IMR-90 (cell line): ENCODE measurements at regions not wholly inside any gene's neighbourhood (a gene's known extent, or its start where the extent isn't known, plus 50 kb on each side); places are given as distances from the start of the nearest gene placed in this dataset.

ENCODE experiments used
- ATAC-seq: fragments of 200-7000 bp; cut with Tn5 transposase; 2 replicates; pipeline ENCODE4 v1.9.1; 2020; ENCODE audit warnings: low read depth, mild to moderate bottlenecking, moderate library complexity
- BruUV-seq: library from RNA; stranded (reverse); fragments of 400-500 nt; replicated peaks from 2 replicates; lab custom pipeline; 2021; lab: Mats Ljungman, UMichigan
- CTCF ChIA-PET: fragments of 300-600 bp; formaldehyde crosslinking; extraction: SDS; loops from one replicate; lab custom pipeline; 2021; ENCODE audit warnings: antibody characterized with exemption; lab: Yijun Ruan, JAX
- POLR2A ChIA-PET: fragments of 300-600 bp; sonication (Branson Sonifier 250); formaldehyde crosslinking; loops from one replicate; lab custom pipeline; 2022; ENCODE audit warnings: antibody characterized with exemption; ENCODE audit not compliant: unreplicated experiment; lab: Charles Lee
- DNase-seq: peaks from one replicate; pipeline ENCODE4 v3.0.0; 2013
- H2AFZ ChIP-seq: replicated peaks from 2 replicates; pipeline ENCODE3; 2013; ENCODE audit warnings: low read length, mild to moderate bottlenecking; ENCODE audit not compliant: poor library complexity
- H2AK5ac ChIP-seq: 2 replicates; pipeline ENCODE4 v1.6.1; 2013; ENCODE audit warnings: low read depth, low read length, inconsistent platforms
- H2AK9ac ChIP-seq: replicated peaks from 2 replicates; pipeline ENCODE3; 2013; ENCODE audit warnings: mild to moderate bottlenecking, low read depth, low read length, moderate library complexity; ENCODE audit not compliant: poor library complexity
- H2BK120ac ChIP-seq: 2 replicates; pipeline ENCODE4 v1.6.1; 2013; ENCODE audit warnings: low read depth, low read length, inconsistent platforms
- H2BK15ac ChIP-seq: 3 replicates; pipeline ENCODE4 v1.6.1; 2013; ENCODE audit warnings: low read depth, low read length, inconsistent platforms
- H2BK20ac ChIP-seq: 2 replicates; pipeline ENCODE4 v1.6.1; 2013; ENCODE audit warnings: low read depth, mild to moderate bottlenecking, inconsistent platforms, low read length, moderate library complexity
- H2BK5ac ChIP-seq: 2 replicates; pipeline ENCODE4 v1.6.1; 2013; ENCODE audit warnings: mild to moderate bottlenecking, low read depth, low read length, inconsistent platforms; ENCODE audit not compliant: poor library complexity, severe bottlenecking
- H3K14ac ChIP-seq: replicated peaks from 2 replicates; pipeline ENCODE4 v1.6.1; 2013; ENCODE audit warnings: low read depth, low read length, inconsistent platforms
- H3K18ac ChIP-seq: 2 replicates; pipeline ENCODE4 v1.6.1; 2013; ENCODE audit warnings: low read depth, low read length, control low read depth
- H3K23ac ChIP-seq: 2 replicates; pipeline ENCODE4 v1.6.1; 2013; ENCODE audit warnings: low read depth, low read length, inconsistent platforms
- H3K27ac ChIP-seq: 2 replicates; pipeline ENCODE4 v1.5.1; 2013; ENCODE audit warnings: mild to moderate bottlenecking, control low read depth, low read length; ENCODE audit not compliant: insufficient read depth
- H3K27me3 ChIP-seq: 2 replicates; pipeline ENCODE4 v1.6.1; 2013; ENCODE audit warnings: low read length; ENCODE audit not compliant: control insufficient read depth, insufficient read depth
- H3K36me3 ChIP-seq: 2 replicates; pipeline ENCODE4 v1.6.1; 2013; ENCODE audit warnings: low read length, mixed read lengths; ENCODE audit not compliant: control insufficient read depth, insufficient read depth
- H3K4ac ChIP-seq: 2 replicates; pipeline ENCODE4 v1.6.1; 2013; ENCODE audit warnings: low read depth, low read length, inconsistent platforms
- H3K4me1 ChIP-seq: 2 replicates; pipeline ENCODE4 v1.6.1; 2013; ENCODE audit warnings: low read length, mixed read lengths; ENCODE audit not compliant: control insufficient read depth, insufficient read depth
- H3K4me2 ChIP-seq: 2 replicates; pipeline ENCODE4 v1.6.1; 2013; ENCODE audit warnings: low read depth, mild to moderate bottlenecking, control low read depth, low read length, moderate library complexity
- H3K4me3 ChIP-seq: 2 replicates; pipeline ENCODE4 v1.5.1; 2013; ENCODE audit warnings: low read depth, mild to moderate bottlenecking, control low read depth, low read length, moderate library complexity; ENCODE audit not compliant: insufficient read depth
- H3K56ac ChIP-seq: 2 replicates; pipeline ENCODE4 v1.6.1; 2013; ENCODE audit warnings: low read length, inconsistent platforms; ENCODE audit not compliant: insufficient read depth; ENCODE audit errors: extremely low read depth
- H3K79me1 ChIP-seq, 2 experiments: 2 replicates each; pipeline ENCODE4 v1.6.1; 2013; ENCODE audit warnings: low read length in 2 of 2, inconsistent platforms in 1 of 2, low read depth in 1 of 2
- H3K9ac ChIP-seq: 2 replicates; pipeline ENCODE4 v1.6.1; 2013; ENCODE audit warnings: low read depth, low read length, control low read depth
- H3K9me1 ChIP-seq: 2 replicates; pipeline ENCODE4 v1.6.1; 2013; ENCODE audit warnings: low read length, inconsistent platforms; ENCODE audit not compliant: insufficient read depth
- H3K9me3 ChIP-seq: 2 replicates; pipeline ENCODE4 v1.6.1; 2013; ENCODE audit warnings: low read length; ENCODE audit not compliant: control insufficient read depth, insufficient read depth
- H4K20me1 ChIP-seq: 2 replicates; pipeline ENCODE4 v1.6.1; 2013; ENCODE audit warnings: low read length, inconsistent platforms; ENCODE audit not compliant: insufficient read depth
- H4K5ac ChIP-seq: 2 replicates; pipeline ENCODE4 v1.6.1; 2013; ENCODE audit warnings: mild to moderate bottlenecking, low read depth, low read length, control low read depth
- H4K8ac ChIP-seq, 2 experiments: 2 replicates each; pipeline ENCODE4 v1.6.1; 2013; ENCODE audit warnings: low read depth in 2 of 2, low read length in 2 of 2, control low read depth in 1 of 2, inconsistent platforms in 1 of 2
- H4K91ac ChIP-seq: 2 replicates; pipeline ENCODE4 v1.6.1; 2013; ENCODE audit warnings: low read depth, low read length, inconsistent platforms; ENCODE audit not compliant: insufficient read depth
- CHD1 ChIP-seq: IDR thresholded peaks from 2 replicates; pipeline ENCODE4 v1.6.1; 2012; ENCODE audit warnings: low read depth, low read length, improper control_type of control experiment
- ELK1 ChIP-seq: fragments of 150-350 bp; IDR thresholded peaks from 2 replicates; pipeline ENCODE4 v1.6.1; 2016; ENCODE audit warnings: low read depth, mild to moderate bottlenecking, low read length, moderate library complexity, borderline replicate concordance
- FOS ChIP-seq: fragments of 150-350 bp; IDR thresholded peaks from 2 replicates; pipeline ENCODE4 v1.6.1; 2016; ENCODE audit warnings: low read depth, low read length
- MAZ ChIP-seq: IDR thresholded peaks from 2 replicates; pipeline ENCODE4 v1.6.1; 2012; ENCODE audit warnings: low read depth, mild to moderate bottlenecking, low read length, improper control_type of control experiment, moderate library complexity, borderline replicate concordance
- NFE2L2 ChIP-seq: fragments of 150-350 bp; IDR thresholded peaks from 2 replicates; pipeline ENCODE4 v1.6.1; 2016; ENCODE audit warnings: low read depth, mild to moderate bottlenecking, low read length
- RAD21 ChIP-seq: IDR thresholded peaks from 2 replicates; pipeline ENCODE4 v1.6.1; 2012; ENCODE audit warnings: low read length, improper control_type of control experiment
- RCOR1 ChIP-seq: IDR thresholded peaks from 2 replicates; pipeline ENCODE4 v1.6.1; 2012; ENCODE audit warnings: mild to moderate bottlenecking, low read length, improper control_type of control experiment; ENCODE audit not compliant: insufficient replicate concordance
- RFX5 ChIP-seq: IDR thresholded peaks from 2 replicates; pipeline ENCODE4 v1.8.0; 2012; ENCODE audit warnings: low read depth, mild to moderate bottlenecking, low read length, moderate library complexity
- SMC3 ChIP-seq: fragments of 150-350 bp; IDR thresholded peaks from 2 replicates; pipeline ENCODE4 v1.6.1; 2016; ENCODE audit warnings: low read depth, mild to moderate bottlenecking, antibody characterized with exemption, low read length, moderate library complexity
- WGBS, 2 experiments: methylation state at CpG; one replicate each; pipeline versions ENCODE4 v1.1.5 to v1.1.7; 2013; ENCODE audit warnings: missing lambda C conversion rate in 2 of 2; ENCODE audit not compliant: insufficient read length in 1 of 2; ENCODE audit errors: extremely low coverage in 2 of 2; 5-methylcytosine and 5-hydroxymethylcytosine counted together
- dilution Hi-C: fragments of 300-500 bp; cut with HindIII; formaldehyde crosslinking; loops from one replicate; pipeline ENCODE4 v1.14.3; 2018; ENCODE audit warnings: low sequenced_read_pairs; ENCODE audit not compliant: unreplicated experiment
- in situ Hi-C: fragments of 300-500 bp; cut with MboI; formaldehyde crosslinking; loops from 3 replicates; pipeline ENCODE4 v1.14.3; 2019; ENCODE audit warnings: low sequenced_read_pairs, inconsistent platforms, mixed read lengths
- intact Hi-C: fragments of 100-400 bp; cut with micrococcal nuclease; formaldehyde crosslinking; loops from 2 replicates; pipeline ENCODE4 v1.10.0; 2022

GRCh38 chr2:238502088-238502810 lies 75.5 kb downstream of the ASB1 start:
- Histone ChIP-seq H3K9me1 (peaks cover 5% of the 10 kb centered on the region), H3K14ac (no peak overlapping the region), H2BK5ac (no peak overlapping the region), H3K56ac (no peak overlapping the region), H3K9me3 (no peaks in the 10 kb centered on the region), H4K91ac (no peak overlapping the region), H4K20me1 (peaks cover 5% of the 10 kb centered on the region; the same call in 1 of the 2 replicates), H2BK20ac (no peak overlapping the region), H3K27ac (no peak overlapping the region), H3K79me1 (0 out of 4 replicates have a peak, but pooled peaks cover 0 to 3% of the 10 kb centered on the region in 2 experiments), H3K18ac (no peak overlapping the region), H3K4me2 (no peak overlapping the region), H3K4me3 (no peak overlapping the region), H2BK15ac (no peak overlapping the region), H4K5ac (no peak overlapping the region), H3K9ac (no peak overlapping the region), H2AK9ac (no peak overlapping the region), H2BK120ac (no peak overlapping the region), H4K8ac (no peak overlapping the region), H3K23ac (no peak overlapping the region), H3K27me3 (no peaks in the 10 kb centered on the region; the same call in 1 of the 2 replicates), H3K4me1 (no peaks in the 10 kb centered on the region), H3K36me3 (no peaks in the 10 kb centered on the region), H3K4ac (no peak overlapping the region), H2AK5ac (no peak overlapping the region), H2AFZ (no peak overlapping the region)
- 86% methylated on average over 11 of the region's 13 CpGs; no CpG with 5 or more reads in 1 of the 2 experiments for WGBS, 2 experiments
- in situ Hi-C loops: no loop called here
- dilution Hi-C loops: no loop called here
- ChIA-PET POLR2A (no interaction called here), CTCF (no interaction called here)
- BruUV-seq: no TSS peak
- no peak for TF ChIP-seq FOS
- no peak for TF ChIP-seq MAZ
- TF ChIP-seq RFX5: no peak
- no peak for TF ChIP-seq RAD21
- no peak for TF ChIP-seq NFE2L2
- no peak for TF ChIP-seq ELK1
- no peak for TF ChIP-seq CHD1
- TF ChIP-seq SMC3: no peak
- no peak for TF ChIP-seq RCOR1
- ATAC-seq (no peak), DNase-seq (no peak)
- intact Hi-C loops: no loop called here
